ENCODE measurements at regions not wholly inside any gene's neighbourhood (a gene's known extent, or its start where the extent isn't known, plus 50 kb on each side); places are given as distances from the start of the nearest gene placed in this dataset.

- H3K4me3 ChIP-seq = no peak overlapping the region
- H3K27me3 ChIP-seq = no peaks in the 10 kb centered on the region
- peak overlapping the region in 3 of 4 donors; percentile 3 to 26 (median 18) for H3K27ac ChIP-seq
- DNase-seq = no peak
- TF ChIP-seq EP300 (IDR thresholded peaks at IDR 0.05; ENCODE audit: low read depth) (no peak), POLR2A (IDR thresholded peaks at IDR 0.05) (no peak), POLR2AphosphoS5 (IDR thresholded peaks at IDR 0.05) (no peak)
- TF ChIP-seq, protein P1, sequence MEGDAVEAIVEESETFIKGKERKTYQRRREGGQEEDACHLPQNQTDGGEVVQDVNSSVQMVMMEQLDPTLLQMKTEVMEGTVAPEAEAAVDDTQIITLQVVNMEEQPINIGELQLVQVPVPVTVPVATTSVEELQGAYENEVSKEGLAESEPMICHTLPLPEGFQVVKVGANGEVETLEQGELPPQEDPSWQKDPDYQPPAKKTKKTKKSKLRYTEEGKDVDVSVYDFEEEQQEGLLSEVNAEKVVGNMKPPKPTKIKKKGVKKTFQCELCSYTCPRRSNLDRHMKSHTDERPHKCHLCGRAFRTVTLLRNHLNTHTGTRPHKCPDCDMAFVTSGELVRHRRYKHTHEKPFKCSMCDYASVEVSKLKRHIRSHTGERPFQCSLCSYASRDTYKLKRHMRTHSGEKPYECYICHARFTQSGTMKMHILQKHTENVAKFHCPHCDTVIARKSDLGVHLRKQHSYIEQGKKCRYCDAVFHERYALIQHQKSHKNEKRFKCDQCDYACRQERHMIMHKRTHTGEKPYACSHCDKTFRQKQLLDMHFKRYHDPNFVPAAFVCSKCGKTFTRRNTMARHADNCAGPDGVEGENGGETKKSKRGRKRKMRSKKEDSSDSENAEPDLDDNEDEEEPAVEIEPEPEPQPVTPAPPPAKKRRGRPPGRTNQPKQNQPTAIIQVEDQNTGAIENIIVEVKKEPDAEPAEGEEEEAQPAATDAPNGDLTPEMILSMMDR (IDR thresholded peaks at IDR 0.05) = no peak
- no peaks in the 10 kb centered on the region for H3K9me3 ChIP-seq
- peaks cover 0 to 4% (median 0%) of the 10 kb centered on the region in 4 donors for H3K4me1 ChIP-seq
- intact Hi-C loops (cut with DNase I; ENCODE audit: low total_unique reads) = no loop called here
- no peaks in the 10 kb centered on the region for H3K36me3 ChIP-seq
- in situ Hi-C loops (cut with MboI; ENCODE audit: low pct_ligation_motif_present in 1 of 4, low pct_unique_long_range_greater_than_20kb in 1 of 4, low sequenced_read_pairs in 3 of 4) = no loop called here
- WGBS, 2 donors (ENCODE audit: low coverage in 1 of 2) = 64 to 81% methylated on average over 1 of the region's 1 CpG
Observed at GRCh38 chr2:236744716-236745115, 175.1 kb downstream of the ACKR3 start.

DNA sequence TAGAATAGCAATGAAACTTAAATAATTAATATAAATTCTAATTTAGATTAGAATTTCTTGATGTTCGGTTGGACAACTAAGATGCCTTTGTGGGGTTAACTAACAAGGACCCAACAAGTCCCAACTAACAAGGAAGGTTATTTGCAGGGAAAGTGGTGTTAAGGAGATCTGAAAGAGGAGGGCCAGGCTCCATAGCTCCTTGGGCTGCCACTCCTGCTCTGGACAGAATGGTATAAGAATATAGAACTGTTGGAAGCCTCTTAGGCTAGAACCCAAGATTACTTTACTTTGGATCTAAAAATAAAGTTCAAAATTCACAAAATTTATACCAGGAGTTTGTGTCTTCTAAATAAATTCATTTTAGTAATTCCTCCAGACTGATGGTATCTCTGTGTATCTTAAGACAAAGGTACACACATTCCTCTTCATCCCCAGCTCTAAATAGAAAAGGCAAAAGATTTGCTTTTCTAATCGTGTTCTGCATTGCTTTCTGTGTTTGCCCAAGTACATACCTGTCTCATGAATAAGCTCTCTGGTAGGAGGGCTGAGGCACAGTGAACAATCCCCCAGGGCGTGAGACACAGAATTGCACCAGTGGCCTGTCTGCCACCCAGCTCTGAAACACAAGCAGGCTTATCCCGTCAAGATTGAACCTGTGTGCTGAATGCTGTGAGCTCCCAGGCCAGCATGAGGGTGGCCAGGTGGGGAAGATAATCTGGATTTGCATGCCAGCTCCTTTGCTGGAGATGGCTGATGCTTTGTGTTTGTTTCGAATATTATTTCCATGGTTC, 176.0 kb downstream of the ACKR3 start:
- Histone ChIP-seq H3K36me3 (no peaks in the 10 kb centered on the region), H3K27ac (no peak overlapping the region), H3K27me3 (no peaks in the 10 kb centered on the region), H3K4me3 (no peak overlapping the region), H3K4me1 (peaks cover 0 to 4% (median 0%) of the 10 kb centered on the region in 4 donors), H3K9me3 (no peaks in the 10 kb centered on the region)
- no peak for DNase-seq
- in situ Hi-C loops (cut with MboI; ENCODE audit: low pct_ligation_motif_present in 1 of 4, low pct_unique_long_range_greater_than_20kb in 1 of 4, low sequenced_read_pairs in 3 of 4) = no loop called here
- intact Hi-C loops (cut with DNase I; ENCODE audit: low total_unique reads) = no loop called here
- 47 to 82% methylated on average over 2 to 5 of the region's 5 CpGs for whole genome bisulfite sequencing, 2 donors (ENCODE audit: low coverage in 1 of 2)
- no peak for TF ChIP-seq POLR2A (IDR thresholded peaks at IDR 0.05)
- TF ChIP-seq, protein P1 (IDR thresholded peaks at IDR 0.05) = no peak
- TF ChIP-seq POLR2AphosphoS5 (IDR thresholded peaks at IDR 0.05) = no peak
- no peak for TF ChIP-seq EP300 (IDR thresholded peaks at IDR 0.05; ENCODE audit: low read depth)

DNA sequence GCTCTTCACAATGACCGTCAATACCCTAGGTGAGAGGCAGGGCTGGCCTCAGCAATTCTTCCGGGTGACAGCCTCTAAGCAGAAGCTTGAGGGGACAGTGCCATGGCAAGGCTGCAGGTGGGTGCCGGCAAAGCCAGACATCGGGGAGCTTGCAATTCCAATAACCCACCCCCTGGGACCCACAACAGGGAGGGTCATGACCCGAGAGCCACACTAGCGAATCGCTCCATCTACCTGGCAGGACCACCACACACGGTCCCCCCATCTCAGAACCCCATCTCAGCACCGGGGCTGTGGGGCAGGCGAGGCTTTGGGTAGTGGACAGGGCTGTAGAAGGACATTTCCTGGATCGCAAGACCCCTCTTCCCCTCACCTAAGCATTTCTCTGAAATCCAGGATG, 177.2 kb downstream of the ACKR3 start:
- Histone ChIP-seq H3K9me3 (no peaks in the 10 kb centered on the region), H3K36me3 (no peaks in the 10 kb centered on the region), H3K27me3 (no peaks in the 10 kb centered on the region), H3K4me1 (peaks cover 0 to 4% (median 0%) of the 10 kb centered on the region in 4 donors), H3K27ac (no peak overlapping the region), H3K4me3 (no peak overlapping the region)
- 80 to 95% methylated on average over 1 to 11 of the region's 11 CpGs for WGBS, 2 donors (ENCODE audit: low coverage in 1 of 2)
- no peak for TF ChIP-seq POLR2A (IDR thresholded peaks at IDR 0.05)
- TF ChIP-seq EP300 (IDR thresholded peaks at IDR 0.05; ENCODE audit: low read depth) = no peak
- TF ChIP-seq, protein P1 (IDR thresholded peaks at IDR 0.05) = no peak
- no peak for TF ChIP-seq POLR2AphosphoS5 (IDR thresholded peaks at IDR 0.05)
- DNase-seq = no peak
- intact Hi-C loops (cut with DNase I; ENCODE audit: low total_unique reads) (no loop called here), in situ Hi-C loops (cut with MboI; ENCODE audit: low pct_ligation_motif_present in 1 of 4, low pct_unique_long_range_greater_than_20kb in 1 of 4, low sequenced_read_pairs in 3 of 4) (no loop called here)

DNA sequence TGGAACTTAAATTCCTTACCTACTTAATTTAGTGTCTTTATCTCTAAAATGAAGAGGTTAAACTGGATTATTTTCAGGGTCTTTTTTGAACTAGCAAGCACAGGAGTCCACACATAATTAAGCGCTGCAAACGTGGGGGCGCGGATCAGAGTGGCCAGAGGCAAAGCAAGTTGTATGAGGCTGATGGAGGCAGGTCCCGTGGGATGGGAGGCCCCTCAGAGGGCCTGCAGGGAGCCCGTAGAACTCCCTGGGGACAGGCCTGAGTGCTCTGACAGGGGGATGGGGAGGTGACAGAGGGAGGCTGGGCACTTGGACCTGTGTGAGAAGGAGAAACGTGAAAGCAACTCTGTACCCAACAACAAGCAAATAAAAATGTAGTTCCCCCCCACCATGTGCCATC, 177.8 kb downstream of the ACKR3 start:
- Histone ChIP-seq H3K9me3 (no peaks in the 10 kb centered on the region), H3K4me1 (peaks cover 0 to 4% (median 0%) of the 10 kb centered on the region in 4 donors), H3K27me3 (no peaks in the 10 kb centered on the region), H3K36me3 (no peaks in the 10 kb centered on the region), H3K27ac (no peak overlapping the region), H3K4me3 (no peak overlapping the region)
- intact Hi-C loops (cut with DNase I; ENCODE audit: low total_unique reads) = no loop called here
- TF ChIP-seq POLR2AphosphoS5 (IDR thresholded peaks at IDR 0.05) = no peak
- TF ChIP-seq POLR2A (IDR thresholded peaks at IDR 0.05) = no peak
- no peak for TF ChIP-seq EP300 (IDR thresholded peaks at IDR 0.05; ENCODE audit: low read depth)
- TF ChIP-seq, protein P1 (IDR thresholded peaks at IDR 0.05) = no peak
- 84% methylated on average over 7 of the region's 7 CpGs; no CpG with 5 or more reads in 1 of the 2 donors for WGBS, 2 donors (ENCODE audit: low coverage in 1 of 2)
- no peak for DNase-seq
- in situ Hi-C loops (cut with MboI; ENCODE audit: low pct_ligation_motif_present in 1 of 4, low pct_unique_long_range_greater_than_20kb in 1 of 4, low sequenced_read_pairs in 3 of 4) = no loop called here
